Activated CD4-positive, alpha-beta T cell treated with anti-CD3 and anti-CD28 coated beads for 48 hours (primary cell): ENCODE measurements at regions not wholly inside any gene's neighbourhood (a gene's known extent, or its start where the extent isn't known, plus 50 kb on each side); places are given as distances from the start of the nearest gene placed in this dataset.
"Not testable (repeated sequence)": the region's sequence is repeated elsewhere in the genome, so short reads cannot be mapped to it uniquely, and the experiment has no call there.

Source experiments
- DNase-seq: peaks from one replicate; pipeline ENCODE4 v3.0.0-alpha.2; 2020

- DNase-seq, result not testable (repeated sequence)
Measured at GRCh38 chr13:21920802-21921201, 249.9 kb downstream of the FGF9 start.

GRCh38 chr13:21924958-21925357 lies 254.1 kb downstream of the FGF9 start:
- no peak for DNase-seq

GRCh38 chr13:21925720-21926119 lies 254.8 kb downstream of the FGF9 start:
- DNase-seq, result no peak

GRCh38 chr13:21929400-21929799 lies 258.5 kb downstream of the FGF9 start:
- DNase-seq, result no peak

GRCh38 chr13:21930536-21930935 lies 259.7 kb downstream of the FGF9 start:
- DNase-seq, result no peak

- DNase-seq, result no peak
Measured at GRCh38 chr13:21932578-21932977, 261.7 kb downstream of the FGF9 start.

GRCh38 chr13:21932996-21933395 lies 262.1 kb downstream of the FGF9 start:
- DNase-seq, result no peak

GRCh38 chr13:21934284-21934683 lies 263.4 kb downstream of the FGF9 start:
- DNase-seq, result no peak

GRCh38 chr13:21936674-21937073 lies 265.8 kb downstream of the FGF9 start:
- no peak for DNase-seq

GRCh38 chr13:21938168-21938567 lies 267.3 kb downstream of the FGF9 start:
- DNase-seq, result no peak

- DNase-seq, result no peak
Measured at GRCh38 chr13:21938636-21939035, 267.8 kb downstream of the FGF9 start.

GRCh38 chr13:21942061-21942460 lies 271.2 kb downstream of the FGF9 start:
- no peak for DNase-seq

GRCh38 chr13:21944610-21945009 lies 273.7 kb downstream of the FGF9 start:
- no peak for DNase-seq

GRCh38 chr13:21945195-21945594 lies 274.3 kb downstream of the FGF9 start:
- DNase-seq, result no peak

- no peak for DNase-seq
Measured at GRCh38 chr13:21946964-21947363, 276.1 kb downstream of the FGF9 start.

- no peak for DNase-seq
Measured at GRCh38 chr13:21948769-21949474, 278.0 kb downstream of the FGF9 start.

- no peak for DNase-seq
Measured at GRCh38 chr13:21949818-21950429, 279.1 kb downstream of the FGF9 start.

GRCh38 chr13:21956666-21957065 lies 285.8 kb downstream of the FGF9 start:
- DNase-seq, result no peak

- no peak for DNase-seq
Measured at GRCh38 chr13:21957833-21958232, 287.0 kb downstream of the FGF9 start.

GRCh38 chr13:21960108-21960507 lies 289.2 kb downstream of the FGF9 start:
- DNase-seq, result no peak

- DNase-seq, result no peak
Measured at GRCh38 chr13:21964686-21965085, 293.8 kb downstream of the FGF9 start.

GRCh38 chr13:21965095-21965494 lies 294.2 kb downstream of the FGF9 start:
- no peak for DNase-seq

- no peak for DNase-seq
Measured at GRCh38 chr13:21966014-21966413, 295.1 kb downstream of the FGF9 start.

GRCh38 chr13:21967871-21968270 lies 297.0 kb downstream of the FGF9 start:
- DNase-seq, result no peak

GRCh38 chr13:21970172-21970571 lies 299.3 kb downstream of the FGF9 start:
- no peak for DNase-seq
